ENCODE measurements at regions not wholly inside any gene's neighbourhood (a gene's known extent, or its start where the extent isn't known, plus 50 kb on each side); places are given as distances from the start of the nearest gene placed in this dataset.

DNA sequence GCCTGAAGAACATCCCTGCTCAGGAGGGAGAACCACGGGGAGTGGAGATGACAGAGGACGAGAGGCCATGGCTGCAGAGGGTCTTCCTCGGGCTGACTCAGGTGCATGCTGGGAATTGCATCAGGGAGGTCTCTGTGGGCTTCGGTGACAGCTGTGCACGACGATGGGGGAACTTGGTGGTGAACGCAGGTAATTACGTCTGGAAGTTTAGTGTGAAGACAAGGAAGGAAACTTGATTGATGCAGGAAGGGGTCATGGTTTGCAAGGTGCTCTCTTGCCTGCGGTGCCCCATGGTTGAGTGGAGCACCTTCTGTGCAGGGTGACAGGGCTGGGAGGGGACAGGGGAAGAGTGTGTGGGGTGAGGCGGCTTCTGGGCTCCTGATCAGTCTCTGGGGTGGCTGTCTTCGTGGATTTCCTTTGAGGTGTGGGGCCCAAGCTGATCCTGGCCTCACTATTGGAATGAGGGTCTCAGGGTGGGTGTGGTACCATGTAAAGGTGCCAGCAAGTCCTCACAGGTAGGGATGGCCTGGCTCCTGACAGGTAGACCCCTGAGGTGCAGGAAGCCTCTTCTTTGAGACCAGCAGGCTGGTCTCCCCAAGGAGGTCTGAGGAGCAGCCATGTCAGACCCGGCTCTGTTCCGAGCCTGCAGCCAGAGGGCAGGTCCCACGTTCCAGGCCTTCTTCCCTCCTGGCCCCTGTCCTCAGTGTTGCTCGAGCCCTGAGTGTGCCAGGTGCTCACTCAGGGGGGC lies 1020.1 kb downstream of the TBC1D22A start:
- 75 to 85% methylated on average over 14 to 15 of the region's 15 CpGs for WGBS, 2 donors
- no peak for DNase-seq (ENCODE audit: low spot score in 2 of 2)
- Histone ChIP-seq H3K36me3 (no peaks in the 10 kb centered on the region), H3K27ac (no peak overlapping the region), H3K27me3 (no peaks in the 10 kb centered on the region), H3K4me1 (no peaks in the 10 kb centered on the region), H3K9me3 (peaks cover 0 to 22% (median 0%) of the 10 kb centered on the region in 4 donors), H3K4me3 (no peak overlapping the region)
- TF ChIP-seq POLR2A (IDR thresholded peaks at IDR 0.05), result no peak

DNA sequence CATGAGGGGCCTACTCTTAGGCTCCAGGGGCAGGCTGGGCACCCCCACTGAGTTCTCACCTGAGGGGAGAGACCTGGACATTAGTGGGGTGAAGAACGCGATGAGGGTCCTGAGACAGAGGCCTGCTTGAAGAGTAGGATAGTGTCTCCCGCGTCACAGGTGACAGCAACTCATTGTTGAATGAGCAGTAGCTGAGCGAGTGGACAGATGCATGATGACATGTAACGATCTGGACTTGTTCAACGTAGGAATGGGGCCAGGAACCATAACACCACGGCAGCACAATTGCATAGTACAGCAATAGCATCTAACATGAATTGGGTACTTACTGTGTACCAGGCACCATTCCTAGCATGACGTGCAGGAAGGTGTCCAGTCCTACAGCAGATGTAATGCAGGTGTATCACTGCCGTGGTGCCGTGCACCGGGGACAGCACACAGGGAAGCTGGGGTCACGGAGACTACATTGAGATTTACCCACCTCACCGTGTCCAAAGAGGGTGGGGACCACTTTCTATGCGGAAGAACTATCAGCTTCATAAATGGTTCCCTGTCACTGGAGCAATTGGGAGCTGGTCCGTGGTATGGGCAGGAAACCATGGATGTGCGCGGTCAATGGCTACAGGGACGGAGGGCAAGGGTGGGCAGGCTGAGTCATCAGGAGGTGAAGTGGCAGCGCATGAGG lies 1019.1 kb downstream of the TBC1D22A start:
- no peak for DNase-seq (ENCODE audit: low spot score in 2 of 2)
- WGBS, 2 donors, result 85 to 92% methylated on average over 20 of the region's 20 CpGs

DNA sequence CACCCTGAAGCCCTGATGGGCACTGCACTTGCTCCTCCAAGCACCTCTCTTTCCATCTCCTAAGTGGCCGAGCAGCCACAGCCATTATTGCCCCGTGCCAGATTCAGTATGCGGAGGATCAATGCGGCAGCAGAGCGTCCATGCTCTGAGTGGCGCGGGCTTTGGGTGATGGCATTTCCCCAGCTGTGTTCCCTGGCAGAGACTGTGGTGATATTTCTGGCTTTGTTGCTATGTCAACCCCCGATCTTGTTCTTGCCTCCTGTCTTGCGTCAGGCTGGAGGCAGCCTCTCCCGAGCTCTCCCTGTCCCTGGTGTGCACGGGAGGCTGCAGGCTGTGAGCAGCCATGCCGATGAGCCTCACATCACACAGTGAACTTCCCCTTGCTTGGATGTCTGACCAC lies 1018.6 kb downstream of the TBC1D22A start:
- WGBS, 2 donors, result 90 to 94% methylated on average over 11 to 12 of the region's 12 CpGs
- DNase-seq (ENCODE audit: low spot score in 2 of 2), result no peak
- no peak overlapping the region for H3K27ac ChIP-seq
- no peak for TF ChIP-seq EP300 (IDR thresholded peaks at IDR 0.05)
- TF ChIP-seq, protein P1, sequence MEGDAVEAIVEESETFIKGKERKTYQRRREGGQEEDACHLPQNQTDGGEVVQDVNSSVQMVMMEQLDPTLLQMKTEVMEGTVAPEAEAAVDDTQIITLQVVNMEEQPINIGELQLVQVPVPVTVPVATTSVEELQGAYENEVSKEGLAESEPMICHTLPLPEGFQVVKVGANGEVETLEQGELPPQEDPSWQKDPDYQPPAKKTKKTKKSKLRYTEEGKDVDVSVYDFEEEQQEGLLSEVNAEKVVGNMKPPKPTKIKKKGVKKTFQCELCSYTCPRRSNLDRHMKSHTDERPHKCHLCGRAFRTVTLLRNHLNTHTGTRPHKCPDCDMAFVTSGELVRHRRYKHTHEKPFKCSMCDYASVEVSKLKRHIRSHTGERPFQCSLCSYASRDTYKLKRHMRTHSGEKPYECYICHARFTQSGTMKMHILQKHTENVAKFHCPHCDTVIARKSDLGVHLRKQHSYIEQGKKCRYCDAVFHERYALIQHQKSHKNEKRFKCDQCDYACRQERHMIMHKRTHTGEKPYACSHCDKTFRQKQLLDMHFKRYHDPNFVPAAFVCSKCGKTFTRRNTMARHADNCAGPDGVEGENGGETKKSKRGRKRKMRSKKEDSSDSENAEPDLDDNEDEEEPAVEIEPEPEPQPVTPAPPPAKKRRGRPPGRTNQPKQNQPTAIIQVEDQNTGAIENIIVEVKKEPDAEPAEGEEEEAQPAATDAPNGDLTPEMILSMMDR (IDR thresholded peaks at IDR 0.05), result no peak
- TF ChIP-seq POLR2A (IDR thresholded peaks at IDR 0.05), result no peak
- H3K9me3 ChIP-seq, result peaks cover 0 to 20% (median 0%) of the 10 kb centered on the region in 4 donors
- no peak overlapping the region for H3K4me3 ChIP-seq
- H3K4me1 ChIP-seq, result no peaks in the 10 kb centered on the region
- no peaks in the 10 kb centered on the region for H3K27me3 ChIP-seq
- no peaks in the 10 kb centered on the region for H3K36me3 ChIP-seq

More for the DNA sequence above, 1019.1 kb downstream of the TBC1D22A start:
- no peak for TF ChIP-seq EP300 (IDR thresholded peaks at IDR 0.05)
- H3K9me3 ChIP-seq, result peaks cover 0 to 22% (median 0%) of the 10 kb centered on the region in 4 donors
- no peak overlapping the region for H3K27ac ChIP-seq
- no peaks in the 10 kb centered on the region for H3K27me3 ChIP-seq
- no peak overlapping the region for H3K4me3 ChIP-seq
- no peaks in the 10 kb centered on the region for H3K4me1 ChIP-seq
- no peaks in the 10 kb centered on the region for H3K36me3 ChIP-seq

DNA sequence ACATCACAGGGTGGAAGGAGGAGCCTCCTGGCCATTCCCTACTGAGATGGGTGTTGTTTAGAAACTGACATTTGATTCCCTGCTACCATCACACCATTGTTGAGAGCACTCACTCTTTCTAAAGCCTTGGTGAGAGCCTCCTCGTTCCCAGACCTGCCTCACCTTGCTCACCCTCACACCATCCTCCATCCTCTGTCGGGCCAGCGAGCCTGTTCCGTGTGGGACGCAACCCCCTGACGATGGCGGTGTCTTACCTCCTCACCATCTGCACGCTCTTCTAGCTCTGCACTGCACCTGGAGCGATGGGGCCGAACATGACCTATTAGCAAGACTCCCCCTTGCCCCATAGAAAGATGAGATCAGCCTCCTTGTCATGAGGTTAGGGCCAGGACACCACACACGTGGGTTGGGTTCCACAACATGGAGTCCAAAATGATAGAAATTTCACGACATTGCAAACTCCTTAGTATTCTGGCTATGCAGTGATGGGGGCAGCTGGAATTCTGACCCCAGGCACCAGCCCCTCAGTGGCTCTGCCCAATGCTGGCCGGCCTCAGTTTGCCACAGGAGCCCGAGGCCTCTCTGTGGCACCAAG lies 1017.9 kb downstream of the TBC1D22A start:
- Histone ChIP-seq H3K4me3 (no peak overlapping the region), H3K4me1 (no peaks in the 10 kb centered on the region), H3K9me3 (peaks cover 0 to 13% (median 0%) of the 10 kb centered on the region in 4 donors), H3K27ac (no peak overlapping the region), H3K36me3 (no peaks in the 10 kb centered on the region), H3K27me3 (no peaks in the 10 kb centered on the region)
- TF ChIP-seq, protein P1 (IDR thresholded peaks at IDR 0.05), result no peak
- TF ChIP-seq EP300 (IDR thresholded peaks at IDR 0.05), result no peak
- no peak for DNase-seq (ENCODE audit: low spot score in 2 of 2)
- 88 to 91% methylated on average over 10 to 14 of the region's 14 CpGs for WGBS, 2 donors

DNA sequence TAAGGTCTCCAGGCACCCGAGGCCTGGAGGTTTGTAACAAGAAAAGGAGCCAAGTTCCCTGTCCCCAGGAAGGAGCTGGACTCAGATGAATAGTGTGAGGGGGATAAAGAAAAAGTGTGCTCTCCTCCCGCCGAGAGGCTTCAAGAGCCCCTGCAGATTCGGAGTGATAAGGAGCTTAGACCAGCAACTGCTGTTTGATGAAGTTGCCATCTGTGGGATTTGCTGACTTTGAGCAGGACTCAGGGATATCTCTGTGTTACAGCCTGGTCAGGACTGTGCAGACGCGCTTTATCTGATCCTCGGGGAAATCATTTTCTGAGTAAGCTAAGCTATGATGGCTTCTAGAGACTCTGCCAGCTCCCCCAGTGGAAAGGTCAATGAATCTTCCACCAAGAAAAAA lies 1017.0 kb downstream of the TBC1D22A start:
- TF ChIP-seq POLR2A (IDR thresholded peaks at IDR 0.05), result no peak
- TF ChIP-seq, protein P1 (IDR thresholded peaks at IDR 0.05), result no peak
- H3K27me3 ChIP-seq, result no peaks in the 10 kb centered on the region
- no peaks in the 10 kb centered on the region for H3K36me3 ChIP-seq
- H3K27ac ChIP-seq, result no peak overlapping the region
- DNase-seq (ENCODE audit: low spot score in 2 of 2), result no peak
- WGBS, 2 donors, result 44 to 50% methylated on average over 7 of the region's 7 CpGs
- H3K9me3 ChIP-seq, result peaks cover 0 to 4% (median 0%) of the 10 kb centered on the region in 4 donors
- no peaks in the 10 kb centered on the region for H3K4me1 ChIP-seq
- H3K4me3 ChIP-seq, result no peak overlapping the region

DNA sequence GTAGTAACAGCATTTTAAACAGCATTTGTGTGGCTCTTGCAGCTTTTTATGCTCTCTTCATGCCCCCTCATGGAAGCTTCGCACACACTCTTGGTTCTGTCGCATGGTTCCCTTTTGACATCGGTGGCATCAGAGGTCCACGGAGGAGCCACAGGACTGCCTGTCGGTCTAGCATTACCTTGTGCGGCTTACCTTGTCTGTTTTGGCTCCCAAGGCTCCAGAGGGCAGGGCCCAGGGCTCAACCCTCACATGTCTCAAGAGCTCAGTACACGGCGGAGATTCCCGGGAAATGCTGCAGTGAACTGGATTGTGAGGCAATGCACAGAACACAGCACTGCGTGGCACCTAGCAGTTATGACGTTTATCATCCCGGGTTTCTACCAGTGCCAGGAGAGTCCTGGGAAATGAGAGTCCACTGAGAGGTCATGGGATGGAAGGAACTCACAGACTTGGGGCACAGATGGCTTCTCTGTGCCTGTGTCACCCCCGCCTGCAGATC lies 1015.8 kb downstream of the TBC1D22A start:
- WGBS, 2 donors, result 93 to 94% methylated on average over 13 of the region's 13 CpGs
- Histone ChIP-seq H3K36me3 (no peaks in the 10 kb centered on the region), H3K4me3 (no peak overlapping the region), H3K27me3 (no peaks in the 10 kb centered on the region), H3K4me1 (no peaks in the 10 kb centered on the region), H3K9me3 (no peaks in the 10 kb centered on the region), H3K27ac (no peak overlapping the region)
- TF ChIP-seq POLR2A (IDR thresholded peaks at IDR 0.05) (no peak), EP300 (IDR thresholded peaks at IDR 0.05) (no peak)
- TF ChIP-seq, protein P1 (IDR thresholded peaks at IDR 0.05), result no peak
- no peak for DNase-seq (ENCODE audit: low spot score in 2 of 2)

All from tibial nerve (tissue), 4 donors.